HG02840 (cell line): ENCODE measurements at regions not wholly inside any gene's neighbourhood (a gene's known extent, or its start where the extent isn't known, plus 50 kb on each side); places are given as distances from the start of the nearest gene placed in this dataset.

ENCODE experiments used
- ATAC-seq: cut with Tn5 transposase; IDR thresholded peaks from one replicate; pipeline ENCODE4 v1.9.1; 2021; ENCODE audit warnings: mild to moderate bottlenecking, moderate library complexity, moderate number of reproducible peaks; ENCODE audit not compliant: unreplicated experiment, low FRiP score

DNA sequence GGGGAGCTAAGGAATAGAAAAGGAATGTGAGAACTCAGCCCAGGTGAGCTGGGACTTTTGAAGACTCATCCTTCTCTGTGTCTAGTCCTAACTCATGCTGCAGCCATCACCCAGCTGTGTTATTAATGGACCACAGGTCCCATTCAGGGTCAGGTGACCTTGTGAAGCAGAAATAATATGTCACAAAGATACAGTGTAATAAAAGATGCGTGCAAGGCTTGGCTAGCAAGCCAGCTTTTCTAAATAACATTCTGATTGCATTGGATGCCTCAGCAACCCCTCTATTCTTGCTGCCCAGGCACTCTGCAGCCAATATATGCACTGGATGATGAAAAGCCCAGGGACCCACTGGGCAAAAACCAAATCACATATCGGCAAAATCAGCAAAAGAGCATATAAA lies 393.1 kb upstream of the PIK3C3 start:
- ATAC-seq = no peak

DNA sequence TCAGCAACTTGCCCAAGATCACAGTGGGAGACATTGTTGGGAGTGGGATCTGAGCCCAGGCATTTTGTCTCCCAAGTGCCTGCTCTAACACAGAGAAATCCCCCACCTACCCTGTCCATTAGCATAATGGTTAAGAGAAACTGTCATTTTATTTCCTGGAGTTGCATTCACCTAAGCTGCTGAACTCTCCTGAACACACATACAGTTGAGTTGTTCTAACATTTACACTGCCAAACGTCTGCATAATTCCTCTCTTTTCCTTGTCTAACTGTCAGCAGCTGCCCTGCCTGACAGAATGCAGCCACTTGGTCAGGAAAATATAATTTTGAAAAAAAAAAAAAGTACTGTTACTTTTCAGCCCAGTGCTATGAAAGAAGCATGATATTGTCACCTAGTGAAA lies 396.3 kb upstream of the PIK3C3 start:
- no peak for ATAC-seq

DNA sequence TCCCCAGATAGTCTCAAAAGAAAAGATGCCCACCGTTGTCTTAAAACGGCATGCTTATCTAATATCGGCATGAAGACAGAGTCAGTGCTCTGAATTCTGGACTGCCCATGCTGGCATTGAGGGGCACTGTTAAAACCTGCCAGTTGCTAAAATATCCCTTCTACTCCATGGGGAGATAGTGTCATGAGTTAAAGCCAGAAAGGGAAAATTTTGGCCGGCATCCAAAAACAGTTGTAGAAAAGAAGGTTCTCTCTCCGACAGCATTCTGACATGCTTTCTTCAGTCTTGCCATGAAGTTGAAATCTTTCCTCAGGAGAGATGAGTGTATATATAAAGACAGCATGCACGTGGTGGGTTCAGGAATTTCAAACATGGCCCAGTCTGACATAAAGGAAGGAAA lies 401.3 kb upstream of the PIK3C3 start:
- ATAC-seq = no peak

DNA sequence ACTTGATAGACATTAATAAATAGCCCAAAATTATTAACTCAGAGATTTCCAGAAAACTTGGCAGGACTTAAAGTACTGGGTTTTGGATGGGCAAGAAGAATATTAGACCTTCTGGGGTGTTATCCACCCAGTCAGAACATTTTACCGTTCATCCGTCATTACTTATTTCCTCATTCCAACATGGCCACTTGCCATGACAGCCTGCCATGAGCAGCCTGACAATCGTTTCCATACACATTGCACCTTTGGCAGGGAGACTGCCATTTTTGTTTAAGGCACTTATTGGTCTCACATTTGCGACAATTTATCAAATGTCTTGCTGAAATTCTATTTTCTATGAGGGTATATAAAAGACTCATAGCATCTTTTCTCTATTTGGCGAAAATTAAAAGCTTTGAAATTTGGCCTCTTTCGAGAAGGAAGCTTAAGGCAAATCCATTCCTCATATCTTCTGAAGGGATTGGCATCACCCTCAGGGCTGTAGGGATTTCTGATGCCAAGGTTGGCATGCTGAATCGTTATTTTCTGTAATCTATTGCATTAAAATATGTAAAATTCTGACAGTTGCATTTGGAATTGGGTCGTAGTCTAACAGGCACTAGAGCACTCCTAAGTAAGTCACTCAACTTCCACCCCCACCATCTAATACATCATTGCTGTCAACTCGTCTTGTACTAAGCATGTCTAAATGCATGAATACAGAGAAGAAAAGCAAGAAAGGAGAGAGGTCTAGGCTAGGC lies 406.3 kb upstream of the PIK3C3 start:
- ATAC-seq = no peak

DNA sequence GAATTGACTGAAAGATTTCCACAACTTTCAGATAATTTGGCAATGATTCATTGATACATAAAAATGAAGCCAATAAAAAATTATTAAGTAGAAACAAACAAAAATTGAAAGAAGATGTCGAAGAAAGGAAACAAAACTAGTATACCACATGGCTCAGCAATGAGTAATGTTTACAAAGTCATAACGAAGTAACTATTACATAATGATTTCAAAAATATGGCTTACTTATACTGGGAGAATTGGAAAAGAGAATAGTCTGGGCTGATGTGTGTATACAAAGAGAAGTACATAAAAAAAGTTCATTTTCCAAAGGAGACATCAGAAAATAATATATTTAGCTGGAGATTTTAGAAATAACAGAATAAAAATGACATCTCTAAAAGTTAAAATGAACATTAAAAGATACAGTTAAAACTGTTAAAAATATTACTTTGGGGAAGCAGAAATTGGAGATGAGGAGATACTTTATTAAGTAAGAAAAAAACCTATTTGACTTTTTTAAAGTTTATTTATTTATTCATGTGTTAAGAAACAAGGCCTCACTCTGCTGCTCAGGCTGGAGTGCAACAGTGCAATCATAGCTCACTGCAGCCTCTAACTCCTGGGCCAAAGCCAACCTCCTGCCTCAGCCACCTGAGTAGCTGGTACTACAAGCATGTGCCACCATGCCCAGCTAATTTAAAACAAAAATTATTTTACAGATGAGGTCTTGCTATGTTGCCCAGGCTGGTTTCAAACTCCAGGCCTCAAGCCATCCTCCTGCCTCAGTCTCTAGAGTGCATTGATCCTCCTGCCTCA lies 409.7 kb upstream of the PIK3C3 start:
- no peak for ATAC-seq

DNA sequence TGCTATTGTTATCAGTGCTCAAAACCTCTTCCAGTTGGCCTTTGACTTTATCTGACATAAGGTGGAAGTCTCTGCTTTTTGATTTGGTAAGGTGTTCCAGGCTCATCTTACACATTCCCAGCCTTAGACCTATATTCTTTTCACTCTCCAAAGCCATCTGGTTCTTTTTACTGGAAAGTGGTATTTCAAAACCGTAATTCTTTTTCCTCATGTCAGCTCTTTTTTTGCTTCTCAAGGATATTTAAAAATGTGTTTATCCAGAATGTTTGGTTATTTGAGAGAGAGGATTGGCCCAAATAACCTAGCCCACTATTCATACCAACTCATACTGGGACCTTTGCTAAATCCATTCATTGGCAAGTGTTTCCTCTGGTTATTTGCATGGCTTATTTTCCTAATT lies 411.2 kb upstream of the PIK3C3 start:
- ATAC-seq = no peak

DNA sequence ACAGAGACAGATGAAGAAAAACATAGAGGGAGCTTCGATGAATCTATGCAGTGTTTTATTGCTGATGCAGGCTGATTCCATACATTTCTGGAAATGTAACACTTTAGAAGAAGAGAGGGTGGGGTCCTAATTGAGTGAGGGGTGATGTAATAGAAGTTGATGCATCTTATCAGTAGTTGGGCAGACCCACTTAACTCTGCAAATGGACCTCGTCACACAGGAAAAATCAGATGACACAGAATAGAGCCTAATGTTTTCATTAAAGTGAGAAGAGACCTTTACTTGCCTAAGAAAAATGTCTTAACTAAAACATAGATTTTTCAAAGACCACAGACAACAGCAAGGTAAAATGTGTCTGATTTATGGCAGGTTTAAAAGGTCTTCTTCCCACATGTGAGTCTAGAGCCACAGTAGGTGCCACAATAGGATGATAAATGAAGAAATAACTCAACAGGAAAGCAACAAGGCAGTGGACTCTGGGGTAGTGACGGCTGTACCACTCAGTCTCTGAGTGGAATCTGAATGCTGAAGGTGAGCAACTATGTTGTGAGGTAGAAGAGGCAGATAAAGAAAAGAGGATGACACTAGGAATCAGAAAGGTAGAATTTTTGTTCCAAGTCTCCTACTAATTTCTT lies 414.7 kb upstream of the PIK3C3 start:
- ATAC-seq = no peak

DNA sequence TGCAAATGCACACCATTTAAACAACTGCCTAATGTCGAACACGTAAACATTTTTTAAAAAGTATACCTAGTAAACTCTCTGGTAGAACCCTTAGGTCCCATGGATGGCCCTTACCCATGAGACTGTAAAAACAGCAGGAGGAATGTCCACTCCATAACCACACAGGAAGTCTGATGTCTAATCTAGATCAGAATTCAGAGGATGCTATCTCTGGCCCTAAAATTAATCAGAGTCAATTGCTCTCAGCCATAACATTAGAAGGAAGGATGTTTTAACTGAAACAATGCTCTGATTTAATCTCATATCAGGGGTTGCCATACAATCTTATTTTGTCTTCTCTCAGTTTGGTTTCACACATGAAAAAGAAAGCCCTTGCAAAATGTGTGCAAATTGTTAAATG lies 416.3 kb upstream of the PIK3C3 start:
- ATAC-seq = no peak

DNA sequence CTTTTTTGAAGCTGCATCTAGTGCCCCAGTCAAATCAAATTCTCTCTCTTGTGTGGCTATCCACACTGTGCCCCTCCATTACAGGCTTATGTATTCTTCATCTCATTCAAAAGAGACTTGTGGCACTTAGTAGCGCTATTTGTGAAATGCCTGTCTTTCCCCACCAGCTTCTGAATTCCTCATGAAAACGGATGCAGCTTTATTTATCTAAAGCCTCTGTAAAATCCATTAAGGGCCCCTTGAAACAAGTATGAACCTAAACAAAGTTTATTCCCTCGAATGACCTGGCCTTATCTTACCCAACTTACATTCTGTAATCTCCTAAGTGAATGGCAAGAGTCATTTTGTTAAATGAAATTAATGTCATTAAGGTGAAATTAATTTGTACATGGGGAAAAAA lies 417.4 kb upstream of the PIK3C3 start:
- ATAC-seq = no peak

DNA sequence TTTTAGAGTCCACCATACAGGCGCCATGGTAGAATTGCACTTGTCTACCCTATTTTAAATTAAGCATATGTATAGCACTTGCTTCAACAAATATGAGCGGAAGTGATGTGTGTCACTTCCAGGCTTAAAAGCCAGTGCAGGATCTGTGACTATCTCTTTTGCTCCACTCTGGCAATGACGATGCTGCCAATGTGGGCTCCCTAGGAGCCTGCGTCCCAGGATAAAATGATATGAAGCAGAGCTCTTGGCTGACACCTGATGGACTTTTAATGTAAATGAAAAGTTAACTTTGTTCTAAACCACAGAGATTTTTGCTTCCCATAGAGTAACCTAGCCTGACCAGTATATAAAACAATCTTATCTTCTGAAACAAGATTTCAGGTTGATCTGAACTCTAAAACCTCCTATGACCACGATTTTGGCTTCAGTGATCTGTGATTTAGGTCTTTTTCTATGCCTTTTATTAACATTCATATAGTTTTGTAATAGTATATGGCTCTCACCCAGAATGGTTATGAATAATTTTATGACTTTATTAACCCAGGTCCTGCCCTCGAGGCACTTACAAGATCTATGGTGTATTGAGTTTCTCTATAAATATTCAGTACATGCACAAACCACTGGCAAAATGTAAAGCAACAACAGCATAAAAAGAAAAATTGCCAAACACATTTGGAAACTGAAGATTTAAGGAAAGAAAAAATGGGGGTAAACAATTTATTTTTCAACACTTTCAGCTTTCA lies 422.5 kb upstream of the PIK3C3 start:
- no peak for ATAC-seq

DNA sequence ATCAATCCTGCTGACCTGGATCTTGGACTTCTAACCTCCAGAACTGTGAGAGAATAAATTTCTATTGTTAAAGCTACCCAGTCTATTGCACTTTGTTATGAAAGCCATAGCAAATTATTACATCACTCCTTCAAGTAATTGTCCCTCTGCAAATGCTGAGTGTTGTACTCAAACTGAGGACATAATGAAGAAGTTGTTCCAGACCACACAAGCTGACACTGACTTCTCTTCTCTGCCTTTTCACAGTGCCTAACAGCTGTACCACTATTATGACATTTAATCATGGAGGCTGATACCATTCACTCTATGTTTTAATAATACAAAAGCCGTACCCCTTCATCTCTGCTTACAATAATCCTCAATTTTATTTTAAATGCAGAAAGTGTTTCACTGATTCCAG lies 424.1 kb upstream of the PIK3C3 start:
- no peak for ATAC-seq

DNA sequence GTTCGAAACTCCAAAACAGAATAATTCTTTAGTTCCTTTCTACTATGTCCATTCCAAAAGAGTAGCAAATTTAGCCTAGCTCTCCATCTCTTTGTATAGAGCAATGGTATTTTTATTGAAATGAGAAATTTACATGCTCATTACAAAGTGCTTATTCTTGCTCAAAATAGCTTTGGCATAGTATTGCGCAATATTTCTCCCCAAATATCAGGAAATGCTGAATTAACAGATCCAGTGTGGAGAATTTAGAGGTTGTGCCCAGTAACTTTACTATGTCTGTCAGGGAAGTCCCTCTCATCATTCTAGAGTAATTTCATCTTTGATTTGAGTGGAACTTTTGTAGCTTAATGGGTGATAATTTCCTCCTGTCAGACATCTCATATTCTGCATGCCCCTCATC lies 425.9 kb upstream of the PIK3C3 start:
- no peak for ATAC-seq

DNA sequence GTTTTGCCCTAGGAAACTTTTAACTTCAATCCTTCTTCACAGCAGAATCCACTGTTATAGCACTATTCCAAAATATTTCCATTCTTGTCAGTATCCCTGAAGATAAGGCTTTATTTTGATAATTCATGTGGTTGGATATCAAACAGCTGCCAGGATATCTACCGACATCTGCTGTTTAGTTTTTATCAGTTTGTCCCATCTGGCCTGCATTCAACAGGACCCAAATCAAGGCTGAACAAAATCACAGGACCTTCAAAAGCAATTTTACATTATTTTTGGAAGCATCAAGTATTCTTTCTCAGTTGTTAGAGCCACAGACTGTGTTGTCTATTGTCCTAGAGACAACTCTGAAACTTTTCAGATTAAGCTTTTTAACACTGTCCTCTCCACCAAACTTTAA lies 429.0 kb upstream of the PIK3C3 start:
- no peak for ATAC-seq

DNA sequence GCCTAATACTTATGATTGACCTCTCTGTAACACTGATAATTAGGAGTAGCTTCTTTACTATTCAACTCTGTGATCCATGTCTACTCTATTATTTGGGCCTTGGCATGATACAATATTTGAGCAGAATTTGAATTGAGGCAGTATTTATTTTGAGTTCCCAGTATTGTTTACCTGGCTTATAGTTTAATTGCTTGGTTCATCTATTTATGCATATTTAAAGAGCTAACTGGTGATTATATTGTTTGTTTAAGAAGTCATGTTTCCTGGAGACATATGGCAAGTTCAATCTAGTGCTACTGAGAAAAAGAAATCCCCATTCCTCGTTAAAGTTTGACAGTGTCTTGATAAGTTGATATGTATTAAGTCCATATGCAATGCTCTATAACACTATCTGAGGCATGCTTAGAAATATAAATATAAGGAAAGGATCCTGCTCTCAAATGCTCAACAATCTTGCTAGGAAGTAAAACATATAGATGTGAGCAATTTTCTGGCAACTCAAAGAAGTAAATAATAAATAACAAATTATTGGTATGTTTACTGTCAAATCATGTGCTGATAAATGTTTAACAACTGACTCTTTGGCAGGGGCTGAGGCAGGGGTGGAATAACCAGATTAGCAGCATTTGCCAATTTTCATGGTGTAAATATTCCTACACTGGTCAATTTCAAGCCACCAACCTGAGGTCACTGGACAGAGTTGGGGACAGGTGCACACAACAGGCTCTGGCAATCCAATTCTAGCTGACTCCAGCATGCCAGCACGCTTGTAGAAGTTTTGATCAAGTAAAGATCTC lies 430.2 kb upstream of the PIK3C3 start:
- no peak for ATAC-seq

DNA sequence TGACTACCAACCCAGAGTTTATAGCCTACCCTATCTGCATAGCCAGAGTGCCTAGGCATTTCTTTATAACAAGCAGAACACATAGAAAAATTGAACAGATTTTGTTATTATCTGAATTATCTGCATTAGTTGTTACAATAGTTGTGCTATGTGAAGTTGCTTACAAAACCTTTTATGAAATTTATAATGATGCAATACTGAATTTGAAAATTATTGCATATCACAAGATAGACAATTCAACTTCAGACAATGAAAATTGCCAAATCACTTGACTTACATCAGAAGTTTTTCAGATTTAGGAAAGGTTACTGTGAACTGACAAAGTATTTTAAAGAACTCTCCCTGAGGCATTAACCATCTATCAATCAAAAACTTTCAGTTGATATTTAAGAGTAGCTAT lies 437.9 kb upstream of the PIK3C3 start:
- ATAC-seq = no peak

DNA sequence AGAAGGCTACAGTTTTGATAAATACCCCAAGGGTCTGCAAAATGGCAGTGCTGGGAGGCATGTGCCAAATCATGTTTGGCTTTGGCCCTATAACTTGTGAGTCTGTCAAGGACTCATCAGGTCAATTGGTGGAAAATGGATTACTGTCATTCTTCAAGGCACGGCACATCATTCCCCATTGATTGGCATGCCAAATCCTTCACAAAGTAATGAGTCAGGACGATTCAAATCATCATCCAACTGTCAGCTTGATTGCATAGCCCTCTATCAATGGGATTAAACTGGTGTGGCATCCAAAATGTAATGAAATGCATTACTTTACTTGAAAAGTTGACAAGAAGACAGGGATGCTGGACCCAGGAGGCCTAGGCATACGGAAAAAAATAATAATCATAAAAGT lies 441.6 kb upstream of the PIK3C3 start:
- ATAC-seq = no peak

DNA sequence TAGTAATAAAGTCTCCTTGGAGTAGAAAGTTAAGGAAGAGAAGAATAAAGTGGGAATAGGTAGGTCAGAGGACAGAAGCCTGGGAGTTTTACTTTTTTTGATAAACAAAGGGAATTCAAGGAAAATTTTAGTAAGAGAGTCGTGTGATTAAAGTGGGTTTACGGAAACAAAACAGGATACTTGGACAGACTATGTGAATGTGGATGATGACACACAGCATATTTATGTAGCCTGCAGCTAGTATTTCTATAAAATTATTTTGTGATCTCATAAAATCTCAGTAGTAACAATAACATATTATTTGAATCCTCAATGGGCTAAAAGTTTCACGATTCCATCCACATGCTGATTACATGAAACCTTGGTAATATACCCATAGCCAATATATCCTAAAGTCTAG lies 450.7 kb upstream of the PIK3C3 start:
- ATAC-seq = no peak

DNA sequence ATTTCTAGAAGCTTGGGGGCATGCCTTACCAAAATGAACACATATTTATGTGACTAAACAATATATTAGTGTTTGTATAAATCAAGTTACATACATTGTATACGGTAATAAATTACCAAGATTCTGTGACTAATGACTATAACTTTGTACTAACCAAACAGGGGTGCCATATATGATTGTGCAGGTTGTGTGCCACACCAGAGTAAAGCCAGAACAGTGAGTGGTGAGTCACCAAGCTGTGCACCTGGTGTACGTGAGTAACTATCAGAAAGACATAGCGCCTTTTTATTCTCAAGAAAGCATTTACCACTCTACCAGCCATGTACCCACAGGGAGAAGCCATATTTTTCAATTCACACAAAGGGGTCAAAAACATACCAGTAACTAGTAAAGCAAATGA lies 453.2 kb upstream of the PIK3C3 start:
- ATAC-seq = no peak

DNA sequence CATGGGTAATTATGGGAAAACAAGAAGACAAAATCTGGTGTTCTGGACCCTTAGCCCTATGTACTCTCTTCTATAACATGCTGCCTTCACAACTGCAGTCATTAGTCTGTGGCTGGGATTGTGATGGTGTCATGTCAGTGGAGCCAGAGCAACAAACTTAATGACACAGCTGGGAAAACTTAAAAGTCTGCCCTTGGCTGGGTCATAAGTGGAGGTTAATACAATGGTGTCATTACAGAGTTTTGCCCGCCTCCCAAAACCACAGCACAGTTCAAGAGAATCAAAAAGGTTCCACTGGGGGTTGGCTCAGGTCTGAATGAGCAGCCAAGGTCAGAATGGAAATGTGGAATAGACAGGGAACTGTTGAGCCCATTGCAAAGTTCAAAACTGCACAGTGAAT lies 455.7 kb upstream of the PIK3C3 start:
- no peak for ATAC-seq

DNA sequence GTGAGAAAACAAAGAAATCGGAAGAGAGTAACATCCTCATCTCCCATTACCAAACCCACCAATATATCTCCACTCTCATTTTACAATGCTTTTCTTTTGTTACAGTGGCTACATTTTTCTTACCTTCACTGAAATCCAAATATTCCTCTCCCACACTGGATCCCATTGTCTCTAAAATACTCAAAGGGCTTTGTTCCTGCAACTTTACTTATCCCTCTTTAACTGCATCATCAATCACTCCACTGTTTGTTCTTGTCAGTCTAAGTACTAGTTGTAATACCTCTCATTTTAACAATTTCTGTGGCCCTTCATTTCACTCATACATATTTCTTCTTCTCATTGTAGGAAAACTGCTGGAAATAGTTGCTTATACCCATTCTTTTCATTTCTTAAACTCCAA lies 464.2 kb upstream of the PIK3C3 start:
- no peak for ATAC-seq
